GM19452 (cell line): ENCODE measurements at regions not wholly inside any gene's neighbourhood (a gene's known extent, or its start where the extent isn't known, plus 50 kb on each side); places are given as distances from the start of the nearest gene placed in this dataset.

Source experiments
- ATAC-seq: cut with Tn5 transposase; IDR thresholded peaks from one replicate; pipeline ENCODE4 v1.9.1; 2021; ENCODE audit not compliant: unreplicated experiment

GRCh38 chr21:25424634-25425033 is 182.6 kb downstream of the MRPL39 start:
- no peak for ATAC-seq

GRCh38 chr21:25424048-25424447 is 183.2 kb downstream of the MRPL39 start:
- no peak for ATAC-seq

- ATAC-seq = no peak
Measured at GRCh38 chr21:25422610-25423608, 184.4 kb downstream of the MRPL39 start.

- peak; percentile 73 for ATAC-seq
Measured at GRCh38 chr21:25421321-25422028, 185.8 kb downstream of the MRPL39 start.

GRCh38 chr21:25420831-25421230 is 186.4 kb downstream of the MRPL39 start:
- ATAC-seq = no peak

- no peak for ATAC-seq
Measured at GRCh38 chr21:25416669-25417068, 190.6 kb downstream of the MRPL39 start.

- ATAC-seq = no peak
Measured at GRCh38 chr21:25412100-25412499, 195.2 kb downstream of the MRPL39 start.

- no peak for ATAC-seq
Measured at GRCh38 chr21:25409978-25410377, 197.3 kb downstream of the MRPL39 start.

- ATAC-seq = no peak
Measured at GRCh38 chr21:25408666-25409065, 198.6 kb downstream of the MRPL39 start.

GRCh38 chr21:25406887-25407579 is 200.2 kb downstream of the MRPL39 start:
- no peak for ATAC-seq

- ATAC-seq = no peak
Measured at GRCh38 chr21:25405984-25406383, 201.3 kb downstream of the MRPL39 start.

GRCh38 chr21:25402134-25402961 is 204.9 kb downstream of the MRPL39 start:
- no peak for ATAC-seq

GRCh38 chr21:25400427-25400826 is 206.9 kb downstream of the MRPL39 start:
- no peak for ATAC-seq

GRCh38 chr21:25398630-25399029 is 208.7 kb downstream of the MRPL39 start:
- ATAC-seq = no peak

- ATAC-seq = peak; percentile 92
Measured at GRCh38 chr21:25396135-25396711, 211.1 kb downstream of the MRPL39 start.

GRCh38 chr21:25391777-25392176 is 215.5 kb downstream of the MRPL39 start:
- ATAC-seq = no peak

GRCh38 chr21:25390701-25391100 is 216.6 kb downstream of the MRPL39 start:
- ATAC-seq = no peak

- no peak for ATAC-seq
Measured at GRCh38 chr21:25387665-25388064, 219.6 kb downstream of the MRPL39 start.

- no peak for ATAC-seq
Measured at GRCh38 chr21:25385911-25386474, 221.3 kb downstream of the MRPL39 start.

- ATAC-seq = no peak
Measured at GRCh38 chr21:25385341-25385740, 221.9 kb downstream of the MRPL39 start.
